ENCODE measurements at regions not wholly inside any gene's neighbourhood (a gene's known extent, or its start where the extent isn't known, plus 50 kb on each side); places are given as distances from the start of the nearest gene placed in this dataset.
A peak's percentile ranks its signal among the peaks of the same experiment; 100 is the strongest.

- no peaks in the 10 kb centered on the region for H3K9me3 ChIP-seq (ENCODE audit: control insufficient read depth in 2 of 3, insufficient read depth in 1 of 3, low read length in 3 of 3)
- DNase-seq (no peak), FAIRE-seq (no peak)
- no peaks in the 10 kb centered on the region for H3K4me1 ChIP-seq (ENCODE audit: control insufficient read depth in 2 of 3, insufficient read depth in 2 of 3, low read depth in 1 of 3, low read length in 3 of 3)
- H3K27ac ChIP-seq (ENCODE audit: low read depth in 2 of 2, low read length in 2 of 2) = no peak overlapping the region
- TF ChIP-seq, protein P1, sequence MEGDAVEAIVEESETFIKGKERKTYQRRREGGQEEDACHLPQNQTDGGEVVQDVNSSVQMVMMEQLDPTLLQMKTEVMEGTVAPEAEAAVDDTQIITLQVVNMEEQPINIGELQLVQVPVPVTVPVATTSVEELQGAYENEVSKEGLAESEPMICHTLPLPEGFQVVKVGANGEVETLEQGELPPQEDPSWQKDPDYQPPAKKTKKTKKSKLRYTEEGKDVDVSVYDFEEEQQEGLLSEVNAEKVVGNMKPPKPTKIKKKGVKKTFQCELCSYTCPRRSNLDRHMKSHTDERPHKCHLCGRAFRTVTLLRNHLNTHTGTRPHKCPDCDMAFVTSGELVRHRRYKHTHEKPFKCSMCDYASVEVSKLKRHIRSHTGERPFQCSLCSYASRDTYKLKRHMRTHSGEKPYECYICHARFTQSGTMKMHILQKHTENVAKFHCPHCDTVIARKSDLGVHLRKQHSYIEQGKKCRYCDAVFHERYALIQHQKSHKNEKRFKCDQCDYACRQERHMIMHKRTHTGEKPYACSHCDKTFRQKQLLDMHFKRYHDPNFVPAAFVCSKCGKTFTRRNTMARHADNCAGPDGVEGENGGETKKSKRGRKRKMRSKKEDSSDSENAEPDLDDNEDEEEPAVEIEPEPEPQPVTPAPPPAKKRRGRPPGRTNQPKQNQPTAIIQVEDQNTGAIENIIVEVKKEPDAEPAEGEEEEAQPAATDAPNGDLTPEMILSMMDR (IDR thresholded peaks at IDR 0.05; ENCODE audit: borderline replicate concordance, extremely low read depth, insufficient read depth) = no peak
- H3K27me3 ChIP-seq (ENCODE audit: control insufficient read depth, insufficient read depth, low read length) = no peaks in the 10 kb centered on the region
- intact Hi-C loops (cut with DNase I) = no loop called here
- H3K9ac ChIP-seq (ENCODE audit: low read length in 3 of 3) = no peak overlapping the region
- H3K36me3 ChIP-seq (ENCODE audit: control insufficient read depth in 2 of 3, insufficient read depth in 3 of 3, low read length in 3 of 3) = no peaks in the 10 kb centered on the region
- H3K4me3 ChIP-seq (ENCODE audit: low read length in 3 of 3) = no peak overlapping the region
These were observed 91.1 kb upstream of the NDUFV2 start for GRCh38 chr18:9011431-9011830.

GRCh38 chr18:9013926-9014373 lies 88.5 kb upstream of the NDUFV2 start:
- FAIRE-seq (no peak), DNase-seq (no peak)
- H3K27ac ChIP-seq (ENCODE audit: low read depth in 2 of 2, low read length in 2 of 2) = no peak overlapping the region
- intact Hi-C loops (cut with DNase I) = no loop called here
- H3K27me3 ChIP-seq (ENCODE audit: control insufficient read depth, insufficient read depth, low read length) = no peaks in the 10 kb centered on the region
- H3K4me3 ChIP-seq (ENCODE audit: low read length in 3 of 3) = no peak overlapping the region
- no peaks in the 10 kb centered on the region for H3K9me3 ChIP-seq (ENCODE audit: control insufficient read depth in 2 of 3, insufficient read depth in 1 of 3, low read length in 3 of 3)
- H3K36me3 ChIP-seq (ENCODE audit: control insufficient read depth in 2 of 3, insufficient read depth in 3 of 3, low read length in 3 of 3) = no peaks in the 10 kb centered on the region
- H3K9ac ChIP-seq (ENCODE audit: low read length in 3 of 3) = no peak overlapping the region
- H3K4me1 ChIP-seq (ENCODE audit: control insufficient read depth in 2 of 3, insufficient read depth in 2 of 3, low read depth in 1 of 3, low read length in 3 of 3) = peaks cover 0 to 8% (median 0%) of the 10 kb centered on the region in 3 donors
- TF ChIP-seq, protein P1 (IDR thresholded peaks at IDR 0.05; ENCODE audit: borderline replicate concordance, extremely low read depth, insufficient read depth) = no peak

- TF ChIP-seq, protein P1 (IDR thresholded peaks at IDR 0.05; ENCODE audit: borderline replicate concordance, extremely low read depth, insufficient read depth) = no peak
- H3K27me3 ChIP-seq (ENCODE audit: control insufficient read depth, insufficient read depth, low read length) = no peaks in the 10 kb centered on the region
- FAIRE-seq (no peak), DNase-seq (no peak)
- H3K9ac ChIP-seq (ENCODE audit: low read length in 3 of 3) = no peak overlapping the region
- no peaks in the 10 kb centered on the region for H3K9me3 ChIP-seq (ENCODE audit: control insufficient read depth in 2 of 3, insufficient read depth in 1 of 3, low read length in 3 of 3)
- H3K4me1 ChIP-seq (ENCODE audit: control insufficient read depth in 2 of 3, insufficient read depth in 2 of 3, low read depth in 1 of 3, low read length in 3 of 3) = peaks cover 0 to 8% (median 0%) of the 10 kb centered on the region in 3 donors
- H3K27ac ChIP-seq (ENCODE audit: low read depth in 2 of 2, low read length in 2 of 2) = no peak overlapping the region
- H3K4me3 ChIP-seq (ENCODE audit: low read length in 3 of 3) = no peak overlapping the region
- intact Hi-C loops (cut with DNase I) = no loop called here
- no peaks in the 10 kb centered on the region for H3K36me3 ChIP-seq (ENCODE audit: control insufficient read depth in 2 of 3, insufficient read depth in 3 of 3, low read length in 3 of 3)
These were observed 86.8 kb upstream of the NDUFV2 start for GRCh38 chr18:9015689-9016088.

DNA sequence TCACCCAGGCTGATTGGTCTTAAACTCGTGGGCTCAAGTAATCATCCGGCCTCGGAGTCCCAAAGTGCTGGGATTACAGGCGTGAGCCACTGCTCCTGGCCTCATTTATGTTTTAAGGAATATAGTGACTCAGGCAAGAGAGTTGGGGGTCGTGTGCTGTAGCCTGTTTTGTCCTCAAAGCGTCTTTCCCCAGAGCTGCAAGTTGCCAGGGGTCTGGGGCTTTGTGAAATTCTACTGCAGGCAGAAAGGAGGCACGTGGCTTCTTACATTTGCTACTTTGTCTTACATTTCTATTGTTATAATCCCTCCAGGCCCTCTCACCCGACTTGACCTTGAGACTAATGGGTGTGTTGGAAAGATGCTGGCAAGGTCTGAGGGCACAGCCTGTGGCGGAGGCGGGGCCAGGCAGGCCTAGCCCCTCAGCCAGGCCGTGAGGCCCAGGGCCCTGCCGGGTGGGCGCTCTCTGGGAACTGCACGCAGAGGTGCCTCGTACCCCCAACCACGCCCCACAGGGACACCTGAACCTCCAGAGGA lies 85.8 kb upstream of the NDUFV2 start:
- Histone ChIP-seq H3K4me3 (ENCODE audit: low read length in 3 of 3) (no peak overlapping the region), H3K36me3 (ENCODE audit: control insufficient read depth in 2 of 3, insufficient read depth in 3 of 3, low read length in 3 of 3) (no peaks in the 10 kb centered on the region), H3K27ac (ENCODE audit: low read depth in 2 of 2, low read length in 2 of 2) (no peak overlapping the region), H3K4me1 (ENCODE audit: control insufficient read depth in 2 of 3, insufficient read depth in 2 of 3, low read depth in 1 of 3, low read length in 3 of 3) (peaks cover 0 to 8% (median 0%) of the 10 kb centered on the region in 3 donors), H3K9ac (ENCODE audit: low read length in 3 of 3) (no peak overlapping the region), H3K9me3 (ENCODE audit: control insufficient read depth in 2 of 3, insufficient read depth in 1 of 3, low read length in 3 of 3) (no peaks in the 10 kb centered on the region), H3K27me3 (ENCODE audit: control insufficient read depth, insufficient read depth, low read length) (no peaks in the 10 kb centered on the region)
- intact Hi-C loops (cut with DNase I) = no loop called here
- no peak for FAIRE-seq
- TF ChIP-seq, protein P1 (IDR thresholded peaks at IDR 0.05; ENCODE audit: borderline replicate concordance, extremely low read depth, insufficient read depth) = no peak
- peak in 1 of 5 donors; percentile 81 for DNase-seq
